HG03432 (cell line): ENCODE measurements at regions not wholly inside any gene's neighbourhood (a gene's known extent, or its start where the extent isn't known, plus 50 kb on each side); places are given as distances from the start of the nearest gene placed in this dataset.
A peak's percentile ranks its signal among the peaks of the same experiment; 100 is the strongest.

Experiments
- ATAC-seq: cut with Tn5 transposase; IDR thresholded peaks from one replicate; pipeline ENCODE4 v1.9.1; 2021; ENCODE audit warnings: mild to moderate bottlenecking, moderate library complexity; ENCODE audit not compliant: unreplicated experiment

- no peak for ATAC-seq
Measured at GRCh38 chr5:17428176-17428800, 69.7 kb upstream of the TAF11L2 start.

GRCh38 chr5:17429353-17429752 is 68.7 kb upstream of the TAF11L2 start:
- ATAC-seq = no peak

- no peak for ATAC-seq
Measured at GRCh38 chr5:17430241-17430640, 67.8 kb upstream of the TAF11L2 start.

- ATAC-seq = no peak
Measured at GRCh38 chr5:17431272-17432050, 66.6 kb upstream of the TAF11L2 start.

- ATAC-seq = no peak
Measured at GRCh38 chr5:17432569-17432968, 65.5 kb upstream of the TAF11L2 start.

GRCh38 chr5:17433406-17433805 is 64.6 kb upstream of the TAF11L2 start:
- ATAC-seq = no peak

- peak; percentile 41 for ATAC-seq
Measured at GRCh38 chr5:17434982-17435381, 63.0 kb upstream of the TAF11L2 start.

GRCh38 chr5:17436350-17436749 is 61.7 kb upstream of the TAF11L2 start:
- ATAC-seq = peak; percentile 56

GRCh38 chr5:17436761-17437221 is 61.2 kb upstream of the TAF11L2 start:
- peak; percentile 84 for ATAC-seq

GRCh38 chr5:17438027-17438426 is 60.0 kb upstream of the TAF11L2 start:
- ATAC-seq = no peak

- no peak for ATAC-seq
Measured at GRCh38 chr5:17439956-17440355, 58.1 kb upstream of the TAF11L2 start.

GRCh38 chr5:17440766-17441165 is 57.3 kb upstream of the TAF11L2 start:
- no peak for ATAC-seq

- ATAC-seq = no peak
Measured at GRCh38 chr5:17441351-17441750, 56.7 kb upstream of the TAF11L2 start.

GRCh38 chr5:17443333-17444130 is 54.5 kb upstream of the TAF11L2 start:
- ATAC-seq = no peak

GRCh38 chr5:17444496-17444895 is 53.5 kb upstream of the TAF11L2 start:
- no peak for ATAC-seq

GRCh38 chr5:17445185-17445584 is 52.8 kb upstream of the TAF11L2 start:
- no peak for ATAC-seq
